BLaER1 treated with 17β-estradiol and CSF1 and Interleukin-3, amounts not matched to agents 10 nM and 100 nM (cell line): ENCODE measurements at regions not wholly inside any gene's neighbourhood (a gene's known extent, or its start where the extent isn't known, plus 50 kb on each side); places are given as distances from the start of the nearest gene placed in this dataset.
"Not testable (repeated sequence)": the region's sequence is repeated elsewhere in the genome, so short reads cannot be mapped to it uniquely, and the experiment has no call there.

Experiments
- H3K27ac ChIP-seq, 11 experiments: shearing (Covaris generic); formaldehyde crosslinking; 2 replicates each; pipeline ENCODE4 v1.8.1; 2022
- H3K27me3 ChIP-seq, 11 experiments: shearing (Covaris generic); formaldehyde crosslinking; 2 replicates each; pipeline ENCODE4 v1.8.1; 2022
- H3K36me3 ChIP-seq, 11 experiments: shearing (Covaris generic); formaldehyde crosslinking; 2 replicates each; pipeline ENCODE4 v1.8.1; 2022
- H3K4me1 ChIP-seq, 10 experiments: shearing (Covaris generic); formaldehyde crosslinking; 2 replicates each; pipeline ENCODE4 v1.8.1; 2022
- H3K4me2 ChIP-seq, 11 experiments: shearing (Covaris generic); formaldehyde crosslinking; 2 replicates each; pipeline ENCODE4 v1.8.1; 2022
- H3K4me3 ChIP-seq, 10 experiments: shearing (Covaris generic); formaldehyde crosslinking; 2 replicates each; pipeline ENCODE4 v1.8.1; 2022
- H3K9ac ChIP-seq, 11 experiments: shearing (Covaris generic); formaldehyde crosslinking; 2 replicates each; pipeline ENCODE4 v1.8.1; 2022
- H3K9me3 ChIP-seq, 11 experiments: shearing (Covaris generic); formaldehyde crosslinking; replicated peaks in 1 of 11; 2 replicates each; pipeline ENCODE4 v1.8.1; 2022
- H4K20me1 ChIP-seq, 11 experiments: shearing (Covaris generic); formaldehyde crosslinking; 2 replicates each; pipeline ENCODE4 v1.8.1; 2022
- Cebpa-rat ChIP-seq, 11 experiments: shearing (Covaris generic); IDR thresholded peaks; 2 replicates each; pipeline ENCODE4 v1.8.1; 2022

GRCh38 chr10:133016493-133017202 is 71.1 kb upstream of the ADGRA1 start:
- Histone ChIP-seq H3K9me3 (peaks cover 0 to 17% (median 11%) of the 10 kb centered on the region in 11 experiments; a peak in 13 of 22 replicates), H3K4me3 (no peak overlapping the region), H3K4me1 (peaks cover 7 to 33% (median 20%) of the 10 kb centered on the region in 10 experiments), H3K9ac (no peak overlapping the region), H3K27me3 (no peaks in the 10 kb centered on the region), H3K4me2 (no peak overlapping the region), H3K36me3 (no peaks in the 10 kb centered on the region), H3K27ac (no peak overlapping the region), H4K20me1 (no peaks in the 10 kb centered on the region; a peak in 1 of 22 replicates)
- no peak for TF ChIP-seq Cebpa-rat (IDR thresholded peaks at IDR 0.05)

- Histone ChIP-seq H3K4me3 (no peak overlapping the region), H3K4me2 (no peak overlapping the region), H4K20me1 (no peaks in the 10 kb centered on the region; a peak in 1 of 22 replicates), H3K9me3 (peaks cover 0 to 17% (median 11%) of the 10 kb centered on the region in 11 experiments; a peak in 13 of 22 replicates), H3K36me3 (no peaks in the 10 kb centered on the region), H3K27me3 (no peaks in the 10 kb centered on the region), H3K4me1 (peaks cover 4 to 28% (median 20%) of the 10 kb centered on the region in 10 experiments; a peak in 16 of 20 replicates), H3K9ac (no peak overlapping the region), H3K27ac (no peak overlapping the region)
- no peak for TF ChIP-seq Cebpa-rat (IDR thresholded peaks at IDR 0.05)
These were observed 71.8 kb upstream of the ADGRA1 start for GRCh38 chr10:133015816-133016462.

- H3K27ac ChIP-seq = no peak overlapping the region
- peaks cover 4 to 28% (median 21%) of the 10 kb centered on the region in 10 experiments; a peak in 16 of 20 replicates for H3K4me1 ChIP-seq
- H3K4me2 ChIP-seq = no peak overlapping the region
- no peaks in the 10 kb centered on the region for H3K36me3 ChIP-seq
- H4K20me1 ChIP-seq = no peaks in the 10 kb centered on the region; a peak in 1 of 22 replicates
- no peak overlapping the region for H3K4me3 ChIP-seq
- H3K27me3 ChIP-seq = no peaks in the 10 kb centered on the region
- peaks cover 0 to 17% (median 11%) of the 10 kb centered on the region in 11 experiments; a peak in 13 of 22 replicates for H3K9me3 ChIP-seq
- no peak for TF ChIP-seq Cebpa-rat (IDR thresholded peaks at IDR 0.05)
- no peak overlapping the region for H3K9ac ChIP-seq
These were observed 72.4 kb upstream of the ADGRA1 start for GRCh38 chr10:133015321-133015720.

- H3K36me3 ChIP-seq = no peaks in the 10 kb centered on the region
- TF ChIP-seq Cebpa-rat (IDR thresholded peaks at IDR 0.05) = no peak
- H3K27me3 ChIP-seq = no peaks in the 10 kb centered on the region
These were observed 72.2 kb upstream of the CFAP46 start for GRCh38 chr10:133014416-133015210.

GRCh38 chr10:133013463-133013862 is 71.1 kb upstream of the CFAP46 start:
- no peak overlapping the region for H3K4me3 ChIP-seq
- TF ChIP-seq Cebpa-rat (IDR thresholded peaks at IDR 0.05) = 0 out of 22 replicates have a peak, but pooled peaks of 1 of the 11 experiments have one; percentile 23
- peaks cover 0 to 16% (median 11%) of the 10 kb centered on the region in 11 experiments; a peak in 12 of 22 replicates for H3K9me3 ChIP-seq
- H3K4me1 ChIP-seq = peaks cover 11 to 47% (median 36%) of the 10 kb centered on the region in 10 experiments; a peak in 16 of 20 replicates
- no peak overlapping the region for H3K9ac ChIP-seq
- H3K27ac ChIP-seq = 0 out of 22 replicates have a peak overlapping the region, but pooled peaks of 1 of the 11 experiments have one; percentile 9
- H3K36me3 ChIP-seq = no peaks in the 10 kb centered on the region
- H3K27me3 ChIP-seq = no peaks in the 10 kb centered on the region
- H4K20me1 ChIP-seq = no peaks in the 10 kb centered on the region; a peak in 1 of 22 replicates
- H3K4me2 ChIP-seq = peak overlapping the region in 7 of 11 experiments; percentile 44 to 83 (median 65); a peak in 14 of 22 replicates

More at GRCh38 chr10:133014416-133015210, 72.2 kb upstream of the CFAP46 start:
- Histone ChIP-seq H3K4me2 (peak overlapping the region in 1 of 11 experiments; percentile 83; a peak in 3 of 22 replicates), H4K20me1 (no peaks in the 10 kb centered on the region; a peak in 1 of 22 replicates), H3K4me3 (no peak overlapping the region), H3K9me3 (peaks cover 0 to 17% (median 11%) of the 10 kb centered on the region in 11 experiments; a peak in 12 of 22 replicates), H3K4me1 (peaks cover 4 to 35% (median 25%) of the 10 kb centered on the region in 10 experiments; a peak in 16 of 20 replicates), H3K27ac (no peak overlapping the region), H3K9ac (no peak overlapping the region)

GRCh38 chr10:133012573-133013359 is 70.4 kb upstream of the CFAP46 start:
- no peaks in the 10 kb centered on the region; a peak in 1 of 22 replicates for H4K20me1 ChIP-seq
- TF ChIP-seq Cebpa-rat (IDR thresholded peaks at IDR 0.05) = no peak
- H3K4me3 ChIP-seq = no peak overlapping the region
- peaks cover 0 to 15% (median 11%) of the 10 kb centered on the region in 11 experiments; a peak in 12 of 22 replicates for H3K9me3 ChIP-seq
- no peaks in the 10 kb centered on the region for H3K27me3 ChIP-seq
- H3K9ac ChIP-seq = no peak overlapping the region
- peaks cover 11 to 52% (median 38%) of the 10 kb centered on the region in 10 experiments; a peak in 16 of 20 replicates for H3K4me1 ChIP-seq
- no peaks in the 10 kb centered on the region for H3K36me3 ChIP-seq
- H3K27ac ChIP-seq = peak overlapping the region in 4 of 11 experiments; percentile 13 to 50 (median 34); a peak in 5 of 22 replicates
- H3K4me2 ChIP-seq = peak overlapping the region in 7 of 11 experiments; percentile 44 to 83 (median 65); a peak in 13 of 22 replicates

- no peaks in the 10 kb centered on the region for H3K36me3 ChIP-seq
- no peak overlapping the region for H3K9ac ChIP-seq
- H4K20me1 ChIP-seq = no peaks in the 10 kb centered on the region; a peak in 1 of 22 replicates
- TF ChIP-seq Cebpa-rat (IDR thresholded peaks at IDR 0.05) = no peak
- H3K4me3 ChIP-seq = no peak overlapping the region
- peak overlapping the region in 6 of 11 experiments; percentile 4 to 31 (median 17); a peak in 6 of 22 replicates for H3K4me2 ChIP-seq
- peaks cover 0 to 6% (median 2%) of the 10 kb centered on the region in 11 experiments; a peak in 10 of 22 replicates for H3K9me3 ChIP-seq
- H3K27me3 ChIP-seq = no peaks in the 10 kb centered on the region
- H3K4me1 ChIP-seq = peaks cover 16 to 59% (median 41%) of the 10 kb centered on the region in 10 experiments; a peak in 19 of 20 replicates
- no peak overlapping the region for H3K27ac ChIP-seq
These were observed 69.5 kb upstream of the CFAP46 start for GRCh38 chr10:133011882-133012281.

GRCh38 chr10:133011393-133011792 is 69.0 kb upstream of the CFAP46 start:
- not testable (repeated sequence) for H3K27me3 ChIP-seq, H3K4me3 ChIP-seq, H4K20me1 ChIP-seq, H3K36me3 ChIP-seq, H3K27ac ChIP-seq, H3K9me3 ChIP-seq, H3K9ac ChIP-seq
- Histone ChIP-seq H3K4me1 (peaks cover 16 to 59% (median 41%) of the 10 kb centered on the region in 10 experiments; a peak in 19 of 20 replicates), H3K4me2 (peak overlapping the region in 5 of 11 experiments; percentile 4 to 30 (median 16); a peak in 3 of 22 replicates)

- H3K9me3 ChIP-seq, H3K9ac ChIP-seq, H3K27me3 ChIP-seq: not testable (repeated sequence)
These were observed 68.4 kb upstream of the CFAP46 start for GRCh38 chr10:133010843-133011179.

More at GRCh38 chr10:133010843-133011179, 68.4 kb upstream of the CFAP46 start:
- H3K4me3 ChIP-seq, H3K36me3 ChIP-seq, H4K20me1 ChIP-seq, H3K27ac ChIP-seq, H3K4me2 ChIP-seq: not testable (repeated sequence)
- H3K4me1 ChIP-seq = peaks cover 22 to 59% (median 44%) of the 10 kb centered on the region in 10 experiments
